Muscle layer of colon (tissue), 2 donors: ENCODE measurements at regions not wholly inside any gene's neighbourhood (a gene's known extent, or its start where the extent isn't known, plus 50 kb on each side); places are given as distances from the start of the nearest gene placed in this dataset.

Source experiments
- H3K27ac ChIP-seq: one replicate; pipeline ENCODE4 v1.7.0; 2013; ENCODE audit warnings: low read depth, mild to moderate bottlenecking, low read length, moderate library complexity
- H3K27me3 ChIP-seq, 2 donors: one replicate each; pipeline ENCODE4 v1.7.0; 2013; ENCODE audit warnings: low read length in 2 of 2, mild to moderate bottlenecking in 2 of 2; ENCODE audit not compliant: insufficient read depth in 2 of 2, control insufficient read depth in 1 of 2
- H3K36me3 ChIP-seq: one replicate; pipeline ENCODE4 v1.7.0; 2013; ENCODE audit warnings: mild to moderate bottlenecking, low read length; ENCODE audit not compliant: insufficient read depth
- H3K4me1 ChIP-seq: one replicate; pipeline ENCODE4 v1.7.0; 2013; ENCODE audit warnings: mild to moderate bottlenecking, low read length; ENCODE audit not compliant: insufficient read depth
- H3K4me3 ChIP-seq, 2 donors: one replicate each; pipeline ENCODE4 v1.7.0; 2013; ENCODE audit warnings: low read length in 2 of 2, low read depth in 1 of 2, mild to moderate bottlenecking in 1 of 2, moderate library complexity in 1 of 2
- H3K9ac ChIP-seq: one replicate; pipeline ENCODE4 v1.7.0; 2013; ENCODE audit warnings: low read length
- H3K9me3 ChIP-seq: one replicate; pipeline ENCODE4 v1.7.0; 2013; ENCODE audit warnings: mild to moderate bottlenecking, low read length
- donor health status: abdominal sarcoma.
- donor health status: Adenocarcinoma of cecum.

DNA sequence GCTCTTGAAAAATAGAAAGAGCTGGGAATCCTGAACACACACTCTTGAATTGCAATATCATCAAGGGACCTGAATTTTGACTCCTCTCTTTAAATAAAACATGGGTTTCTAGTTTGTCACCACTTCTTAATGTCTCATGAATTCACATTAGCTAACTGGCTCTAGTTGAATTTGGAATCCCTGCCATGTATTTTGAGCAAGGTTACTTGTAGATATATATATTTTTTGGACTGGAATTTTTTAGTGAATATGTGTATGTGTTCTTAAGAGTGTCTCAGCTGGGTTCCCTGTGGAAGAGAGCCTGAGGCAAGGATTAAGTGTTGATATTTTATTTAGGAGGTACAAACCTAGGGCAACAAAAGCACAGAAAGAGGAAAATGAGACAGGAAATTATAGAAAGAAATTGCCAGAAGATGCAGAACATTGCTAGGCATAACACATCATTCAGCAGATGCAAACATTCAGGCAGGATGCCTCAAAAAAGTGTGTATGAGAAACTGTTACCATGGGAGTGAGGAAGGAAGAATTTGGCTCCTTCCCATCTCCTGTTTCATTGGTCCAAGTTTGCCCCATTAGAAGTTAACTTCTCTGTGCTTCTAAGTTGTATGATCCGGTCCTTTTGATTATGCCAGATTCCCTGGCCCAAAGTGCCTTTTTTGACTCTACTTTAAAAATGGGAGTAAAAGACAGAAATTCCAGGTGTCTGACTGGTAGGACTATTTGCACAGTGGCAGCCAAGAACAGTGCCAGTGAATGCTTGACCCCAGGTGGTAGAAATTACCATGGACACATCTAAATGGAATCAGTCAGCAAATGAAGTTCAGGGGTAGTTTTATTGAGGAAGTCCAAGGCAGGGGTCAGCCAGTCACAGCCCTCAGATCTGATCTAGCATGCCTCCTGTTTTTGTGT, 253.7 kb upstream of the TGFBR2 start:
- no peak overlapping the region for H3K27ac ChIP-seq
- no peaks in the 10 kb centered on the region for H3K36me3 ChIP-seq
- H3K4me1 ChIP-seq, result peaks cover 54% of the 10 kb centered on the region
- H3K27me3 ChIP-seq, result no peaks in the 10 kb centered on the region
- H3K9ac ChIP-seq, result no peak overlapping the region
- no peaks in the 10 kb centered on the region for H3K9me3 ChIP-seq
- no peak overlapping the region for H3K4me3 ChIP-seq

DNA sequence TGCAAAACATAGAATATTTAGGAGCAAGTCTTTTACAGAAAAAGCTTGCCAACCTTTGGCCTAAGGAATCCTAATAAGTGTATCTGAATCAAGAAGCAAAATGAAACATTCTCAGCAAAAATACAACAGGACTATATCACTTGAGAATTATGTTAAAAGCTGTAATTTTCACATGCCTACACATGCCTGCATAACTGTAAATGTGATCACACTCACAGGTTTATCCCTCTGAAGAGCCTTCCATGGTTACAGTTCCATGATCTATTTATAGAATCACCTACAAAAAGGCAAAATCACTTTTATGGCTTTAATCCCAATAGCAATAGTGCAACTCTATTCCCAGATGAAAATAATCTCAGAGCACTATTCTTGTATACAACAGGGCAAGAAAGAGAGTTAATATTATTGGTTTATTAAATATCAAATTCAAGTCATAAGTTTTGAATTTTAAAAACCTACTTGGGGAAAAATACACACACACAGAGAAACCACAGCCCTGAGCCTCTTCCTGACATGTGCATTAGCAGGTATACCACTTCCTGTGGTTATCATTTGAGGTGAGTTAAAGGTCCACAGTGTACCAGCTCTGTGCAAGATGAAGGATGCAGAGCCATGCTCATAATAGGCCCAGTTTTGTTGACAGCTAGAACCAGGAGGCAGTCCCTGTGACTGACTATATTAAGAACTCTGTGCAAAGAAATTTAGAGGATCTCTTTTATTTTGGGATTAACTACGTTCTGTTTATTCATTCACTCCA, 252.5 kb upstream of the TGFBR2 start:
- H3K4me1 ChIP-seq, result peaks cover 61% of the 10 kb centered on the region
- no peaks in the 10 kb centered on the region for H3K36me3 ChIP-seq
- no peak overlapping the region for H3K27ac ChIP-seq
- H3K9me3 ChIP-seq, result no peaks in the 10 kb centered on the region
- H3K9ac ChIP-seq, result no peak overlapping the region
- peak overlapping the region in 1 of 2 donors; percentile 37 for H3K4me3 ChIP-seq
- H3K27me3 ChIP-seq, result no peaks in the 10 kb centered on the region

- Histone ChIP-seq H3K9me3 (no peaks in the 10 kb centered on the region), H3K27me3 (no peaks in the 10 kb centered on the region), H3K36me3 (no peaks in the 10 kb centered on the region), H3K4me1 (peaks cover 58% of the 10 kb centered on the region), H3K9ac (no peak overlapping the region), H3K4me3 (peak overlapping the region in 1 of 2 donors; percentile 37), H3K27ac (peak overlapping the region; percentile 2)
These were observed 251.9 kb upstream of the TGFBR2 start for GRCh38 chr3:30354513-30354912.

DNA sequence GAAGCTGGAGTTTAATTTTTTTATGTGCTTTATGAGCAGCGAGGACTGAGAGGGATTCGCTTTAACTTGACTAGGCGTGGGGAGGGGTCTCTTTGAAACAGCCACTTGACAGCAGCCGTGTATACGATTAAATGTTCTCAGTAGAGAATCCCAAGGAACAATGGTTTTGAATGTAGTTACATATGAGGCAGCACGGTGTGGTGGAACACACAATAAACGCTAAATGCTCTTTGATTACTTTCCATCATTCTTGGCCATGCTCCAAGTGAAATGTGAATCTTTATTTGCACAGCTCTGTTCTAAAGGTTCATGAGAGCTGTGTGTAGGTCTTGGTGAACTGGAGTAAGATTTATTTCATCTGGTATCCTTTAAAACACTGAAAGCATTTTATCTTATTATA, 251.4 kb upstream of the TGFBR2 start:
- Histone ChIP-seq H3K27me3 (no peaks in the 10 kb centered on the region), H3K9me3 (no peaks in the 10 kb centered on the region), H3K9ac (no peak overlapping the region), H3K27ac (peak overlapping the region; percentile 2), H3K36me3 (no peaks in the 10 kb centered on the region), H3K4me1 (peaks cover 54% of the 10 kb centered on the region), H3K4me3 (no peak overlapping the region)

DNA sequence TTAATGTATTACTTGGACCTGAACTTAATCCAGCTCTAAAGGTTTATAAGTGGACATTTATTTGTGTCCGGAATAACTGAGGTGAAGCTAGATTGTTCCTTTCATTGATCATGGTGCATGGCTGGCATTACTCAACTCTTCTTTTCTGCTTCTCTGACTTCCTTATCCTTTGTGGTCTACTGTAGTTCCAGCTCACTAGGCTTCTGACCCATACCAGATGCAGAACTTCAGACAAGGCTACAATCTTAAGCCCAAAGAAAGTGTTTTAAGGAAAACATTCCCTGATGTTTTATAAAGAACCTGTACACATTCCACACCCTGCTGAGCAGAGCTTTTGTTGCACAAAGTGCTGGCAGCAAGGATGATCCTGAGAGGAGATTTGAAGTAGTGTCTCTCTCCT, 250.8 kb upstream of the TGFBR2 start:
- Histone ChIP-seq H3K36me3 (no peaks in the 10 kb centered on the region), H3K4me1 (peaks cover 47% of the 10 kb centered on the region), H3K27ac (peak overlapping the region; percentile 12), H3K9me3 (no peaks in the 10 kb centered on the region), H3K9ac (no peak overlapping the region), H3K4me3 (no peak overlapping the region), H3K27me3 (no peaks in the 10 kb centered on the region)

GRCh38 chr3:30356866-30357753, 249.3 kb upstream of the TGFBR2 start:
- no peak overlapping the region for H3K9ac ChIP-seq
- H3K9me3 ChIP-seq, result no peaks in the 10 kb centered on the region
- H3K4me3 ChIP-seq, result no peak overlapping the region
- H3K27ac ChIP-seq, result no peak overlapping the region
- no peaks in the 10 kb centered on the region for H3K27me3 ChIP-seq
- H3K4me1 ChIP-seq, result peaks cover 47% of the 10 kb centered on the region
- H3K36me3 ChIP-seq, result no peaks in the 10 kb centered on the region

GRCh38 chr3:30357897-30358296, 248.5 kb upstream of the TGFBR2 start:
- no peaks in the 10 kb centered on the region for H3K27me3 ChIP-seq
- H3K27ac ChIP-seq, result no peak overlapping the region
- H3K36me3 ChIP-seq, result no peaks in the 10 kb centered on the region
- no peak overlapping the region for H3K9ac ChIP-seq
- peaks cover 42% of the 10 kb centered on the region for H3K4me1 ChIP-seq
- no peaks in the 10 kb centered on the region for H3K9me3 ChIP-seq
- no peak overlapping the region for H3K4me3 ChIP-seq

GRCh38 chr3:30358871-30359270, 247.5 kb upstream of the TGFBR2 start:
- Histone ChIP-seq H3K27ac (no peak overlapping the region), H3K9ac (no peak overlapping the region), H3K4me1 (peaks cover 36% of the 10 kb centered on the region), H3K27me3 (no peaks in the 10 kb centered on the region), H3K9me3 (no peaks in the 10 kb centered on the region), H3K36me3 (no peaks in the 10 kb centered on the region), H3K4me3 (no peak overlapping the region)

- Histone ChIP-seq H3K4me3 (no peak overlapping the region), H3K9ac (no peak overlapping the region), H3K36me3 (no peaks in the 10 kb centered on the region), H3K27me3 (no peaks in the 10 kb centered on the region), H3K27ac (no peak overlapping the region), H3K4me1 (peaks cover 10% of the 10 kb centered on the region), H3K9me3 (no peaks in the 10 kb centered on the region)
These were observed 237.4 kb upstream of the TGFBR2 start for GRCh38 chr3:30368978-30369377.

DNA sequence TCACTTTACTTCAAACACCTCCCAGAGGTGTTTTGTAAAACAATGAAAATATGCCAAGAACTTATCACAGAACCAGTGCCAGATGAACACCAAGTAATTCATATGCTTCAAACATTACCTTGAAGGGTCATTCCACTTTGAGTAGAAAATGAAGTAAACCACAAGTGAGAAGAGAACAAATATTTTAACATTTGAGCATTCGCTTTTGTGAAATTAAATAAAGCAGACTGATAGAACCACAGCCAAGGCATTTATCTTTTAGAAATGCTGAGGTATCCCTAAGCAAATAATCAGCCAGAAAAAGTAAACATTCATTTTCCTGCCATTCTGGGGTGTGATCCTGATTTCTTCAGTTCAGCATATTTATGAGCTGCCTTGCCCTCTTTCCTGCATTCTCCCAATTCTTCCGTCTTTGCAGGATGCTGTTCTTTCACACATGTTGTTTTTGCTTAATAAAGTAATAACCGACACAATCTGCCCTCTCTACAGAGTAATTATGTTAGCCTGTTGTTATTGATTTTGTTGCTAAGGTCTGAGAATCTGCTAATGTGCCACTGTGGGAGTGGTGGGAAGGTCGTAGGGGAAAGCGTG, 235.6 kb upstream of the TGFBR2 start:
- H3K36me3 ChIP-seq, result no peaks in the 10 kb centered on the region
- H3K27ac ChIP-seq, result no peak overlapping the region
- no peaks in the 10 kb centered on the region for H3K9me3 ChIP-seq
- no peaks in the 10 kb centered on the region for H3K27me3 ChIP-seq
- H3K4me3 ChIP-seq, result no peak overlapping the region
- H3K9ac ChIP-seq, result no peak overlapping the region
- peaks cover 10% of the 10 kb centered on the region for H3K4me1 ChIP-seq

DNA sequence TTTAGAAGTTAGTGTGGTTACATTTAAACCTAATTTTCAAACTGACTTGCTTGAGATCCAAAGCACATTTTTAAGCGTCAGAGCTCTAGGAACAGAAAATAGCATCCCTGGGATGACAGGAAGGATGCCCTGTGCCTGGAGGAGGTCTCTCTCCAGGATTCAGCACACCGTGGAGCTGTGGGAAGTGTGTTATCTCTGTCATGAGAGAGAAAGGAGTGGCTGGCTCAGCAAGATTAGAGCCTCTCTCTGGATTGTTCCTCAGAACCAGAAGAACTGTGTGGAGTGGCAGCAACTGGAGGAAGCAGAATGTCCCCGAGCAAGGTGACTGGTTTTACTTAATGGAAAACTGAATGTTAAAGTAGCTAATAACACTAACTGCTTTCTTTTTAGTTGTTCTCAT, 233.6 kb upstream of the TGFBR2 start:
- no peaks in the 10 kb centered on the region for H3K36me3 ChIP-seq
- peaks cover 10% of the 10 kb centered on the region for H3K4me1 ChIP-seq
- no peak overlapping the region for H3K9ac ChIP-seq
- no peaks in the 10 kb centered on the region for H3K9me3 ChIP-seq
- no peak overlapping the region for H3K27ac ChIP-seq
- H3K27me3 ChIP-seq, result no peaks in the 10 kb centered on the region
- H3K4me3 ChIP-seq, result no peak overlapping the region
